GM19240 (cell line): ENCODE measurements at regions not wholly inside any gene's neighbourhood (a gene's known extent, or its start where the extent isn't known, plus 50 kb on each side); places are given as distances from the start of the nearest gene placed in this dataset.
"Not testable (repeated sequence)": the region's sequence is repeated elsewhere in the genome, so short reads cannot be mapped to it uniquely, and the experiment has no call there.

Experiments
- DNase-seq: peaks from one replicate; pipeline ENCODE4 v3.0.0; 2011; ENCODE audit warnings: low spot score; ENCODE audit not compliant: insufficient read length

DNA sequence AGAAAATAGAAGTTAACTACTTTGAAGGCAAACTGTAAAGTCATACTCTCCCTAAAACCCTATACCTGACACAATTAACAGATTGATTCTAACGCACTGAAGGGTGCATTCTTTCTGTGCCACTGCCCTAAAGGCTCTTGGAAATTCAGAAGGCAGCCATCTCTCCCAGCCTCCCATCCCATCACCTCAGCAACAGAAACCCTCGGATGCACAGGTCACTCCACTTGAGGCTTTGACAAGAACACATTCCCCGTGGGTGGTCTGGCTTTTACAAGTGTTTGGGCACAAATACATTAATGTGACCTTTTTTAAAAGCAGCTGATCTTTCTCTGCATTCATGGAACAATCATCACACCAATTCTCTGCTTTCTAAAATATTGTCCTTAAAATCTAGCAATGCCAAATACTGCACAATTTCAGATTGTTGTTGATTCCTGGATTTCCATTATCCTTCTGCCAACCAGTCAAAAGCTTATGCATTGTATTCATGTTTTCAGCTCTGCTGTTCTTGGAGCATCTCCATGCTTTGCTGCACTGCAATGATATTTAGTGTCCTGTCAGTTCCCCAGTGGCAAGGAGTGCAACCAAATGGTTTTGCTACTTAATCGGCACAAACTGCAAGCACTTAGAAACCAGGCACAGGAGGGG, 175.6 kb downstream of the TMEM161B start:
- no peak for DNase-seq

DNA sequence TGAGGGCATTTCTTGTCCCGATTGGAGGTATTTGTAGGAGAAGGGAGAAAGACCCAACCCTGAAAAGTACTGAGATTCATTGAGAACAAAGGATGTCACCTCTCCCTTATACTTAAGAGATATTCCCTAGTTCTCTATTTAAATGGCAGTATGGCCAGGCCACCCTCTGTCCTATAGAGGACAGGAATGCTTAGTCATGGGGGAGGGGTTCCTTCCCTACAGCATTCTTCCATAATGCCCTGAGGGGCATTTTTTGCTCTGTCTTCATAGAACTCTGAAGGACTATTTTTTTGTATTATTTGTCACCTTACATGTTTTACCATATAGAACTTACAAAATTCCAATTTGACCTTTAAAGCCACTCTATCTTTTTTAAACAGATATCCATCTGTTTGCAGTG, 176.3 kb downstream of the TMEM161B start:
- no peak for DNase-seq

DNA sequence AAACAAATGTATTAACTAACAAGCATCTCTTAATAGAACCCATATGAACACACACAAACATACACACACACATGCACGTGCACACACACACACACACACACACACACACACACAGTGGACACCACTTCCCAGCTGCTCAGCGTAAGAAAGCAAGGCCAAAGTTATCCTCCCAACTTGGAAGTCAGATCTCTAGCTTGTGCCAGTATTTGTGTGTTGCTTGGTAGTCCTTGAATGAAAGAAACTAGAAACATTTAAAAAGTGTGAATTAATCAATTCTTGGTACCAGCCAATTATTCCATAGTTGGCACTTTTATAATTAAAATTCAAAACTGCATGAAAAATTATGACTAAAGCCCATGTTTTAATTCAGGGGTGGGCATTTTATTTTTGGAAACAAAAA, 178.1 kb downstream of the TMEM161B start:
- DNase-seq, result no peak

DNA sequence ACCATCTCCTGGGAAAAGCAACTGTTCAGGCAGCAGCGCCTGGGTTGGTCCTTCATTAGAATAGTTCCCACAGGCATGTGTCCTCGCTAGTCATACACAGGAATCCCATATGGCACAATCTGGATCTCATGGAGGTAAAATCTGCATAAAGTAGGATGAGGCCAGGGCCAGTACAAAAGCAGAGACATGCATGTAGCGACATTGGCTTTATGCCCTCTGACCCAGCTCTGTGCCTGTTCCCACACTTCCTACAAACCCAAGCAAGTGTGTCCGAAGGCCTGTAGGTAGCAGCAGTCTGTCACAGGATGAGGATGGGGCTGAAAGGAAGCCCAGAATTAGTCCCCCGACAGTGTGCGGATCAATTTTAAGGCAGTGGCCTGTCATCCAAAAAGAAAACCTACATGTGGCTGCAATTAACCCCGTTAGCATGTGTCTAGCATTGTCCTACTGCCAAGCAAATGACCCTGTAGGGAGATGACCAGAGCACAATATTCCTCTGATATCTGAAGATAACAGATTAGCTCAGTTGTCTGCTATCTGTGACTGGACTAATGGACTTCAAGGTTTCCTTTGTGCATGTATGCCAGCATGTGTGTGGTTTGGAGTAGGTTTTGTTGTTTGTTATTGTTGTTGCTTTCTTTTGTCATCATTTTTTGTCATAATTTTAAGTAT, 178.8 kb downstream of the TMEM161B start:
- DNase-seq, result no peak

DNA sequence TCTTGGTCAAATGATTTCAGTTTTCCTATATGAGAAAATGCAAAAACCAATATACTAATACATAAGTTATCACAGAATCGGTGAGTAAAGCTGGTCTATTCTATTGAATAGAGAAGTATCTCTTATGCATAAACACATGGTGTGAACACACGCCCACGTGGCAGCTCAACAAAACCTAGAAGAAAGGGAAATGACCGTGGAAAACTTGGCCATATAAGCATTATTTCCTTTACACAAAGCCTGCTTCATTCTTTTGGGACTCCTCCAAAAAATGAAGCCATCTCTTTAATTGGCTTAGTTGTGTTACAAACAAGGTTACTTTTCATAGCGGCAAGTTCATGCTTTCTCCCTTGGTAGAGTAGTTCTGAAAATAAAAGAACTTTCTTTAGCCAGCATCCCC, 183.2 kb downstream of the TMEM161B start:
- no peak for DNase-seq

DNA sequence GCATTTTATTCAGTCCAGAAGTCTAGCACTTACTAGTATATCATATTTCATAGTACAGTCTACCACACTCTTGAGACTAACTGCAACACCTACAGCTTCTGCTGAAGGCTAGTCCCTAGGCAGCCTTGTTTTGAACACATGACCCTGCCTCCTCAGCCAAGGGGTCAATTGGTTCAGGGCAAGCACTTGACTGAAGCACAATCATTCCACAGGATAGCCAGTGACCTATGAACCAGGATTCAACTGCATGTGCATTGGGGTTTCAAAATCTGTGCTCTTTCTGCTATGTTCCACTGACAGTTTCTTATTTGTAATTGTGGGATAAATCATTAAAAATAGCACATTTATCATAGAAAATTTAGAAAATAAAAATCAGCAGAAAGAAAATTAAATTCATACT, 186.8 kb downstream of the TMEM161B start:
- DNase-seq, result no peak

DNA sequence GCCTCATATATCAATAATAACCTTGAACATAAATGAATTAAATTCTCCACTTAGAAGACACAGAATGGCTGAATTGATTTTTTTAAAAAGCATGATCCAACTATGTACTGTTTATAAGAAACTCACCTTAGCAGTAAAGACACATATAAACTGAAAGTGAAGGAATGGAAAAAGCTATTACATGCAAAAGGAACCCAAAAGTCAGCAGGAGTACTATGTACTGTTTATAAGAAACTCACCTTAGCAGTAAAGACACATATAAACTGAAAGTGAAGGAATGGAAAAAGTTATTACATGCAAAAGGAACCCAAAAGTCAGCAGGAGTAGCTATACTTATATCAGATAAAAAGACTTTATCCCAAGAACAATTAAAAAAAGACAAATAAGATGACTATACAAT, 204.8 kb downstream of the TMEM161B start:
- no peak for DNase-seq

DNA sequence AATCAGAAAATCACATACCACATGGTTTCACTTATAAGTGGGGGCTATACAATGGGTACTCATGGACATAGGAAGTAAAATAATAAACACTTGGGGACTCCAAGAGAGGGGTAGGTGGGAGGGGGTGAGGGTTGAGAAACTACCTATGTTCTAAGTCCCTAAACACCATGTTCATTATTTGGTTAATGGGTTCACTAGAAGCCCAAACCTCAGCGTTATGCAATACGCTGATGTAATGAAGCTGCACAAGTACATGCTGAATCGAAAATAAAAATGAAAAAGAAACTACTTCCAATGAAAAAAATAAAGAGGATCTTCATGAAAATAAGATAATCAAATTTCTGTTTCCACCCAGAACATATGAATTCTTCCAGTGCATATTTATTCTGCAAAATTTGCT, 208.5 kb downstream of the TMEM161B start:
- no peak for DNase-seq

DNA sequence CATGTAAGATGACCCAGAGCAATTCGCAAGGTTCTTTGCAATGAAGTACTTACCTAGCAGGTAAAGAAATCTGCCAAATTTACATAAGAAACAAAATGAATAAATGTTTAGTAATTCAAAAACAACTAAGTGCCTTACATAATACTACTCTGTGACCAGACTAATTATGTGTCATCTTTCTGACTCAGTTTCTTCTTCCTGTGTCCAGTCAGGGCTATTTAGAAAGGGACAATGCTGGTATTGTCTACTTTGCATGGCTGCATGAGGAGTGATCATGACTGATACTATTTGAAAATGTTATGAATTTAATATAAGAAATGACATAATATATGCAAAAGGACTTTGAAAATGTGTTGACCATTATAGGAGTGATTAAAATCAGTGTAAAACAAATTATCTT, 210.0 kb downstream of the TMEM161B start:
- no peak for DNase-seq

DNA sequence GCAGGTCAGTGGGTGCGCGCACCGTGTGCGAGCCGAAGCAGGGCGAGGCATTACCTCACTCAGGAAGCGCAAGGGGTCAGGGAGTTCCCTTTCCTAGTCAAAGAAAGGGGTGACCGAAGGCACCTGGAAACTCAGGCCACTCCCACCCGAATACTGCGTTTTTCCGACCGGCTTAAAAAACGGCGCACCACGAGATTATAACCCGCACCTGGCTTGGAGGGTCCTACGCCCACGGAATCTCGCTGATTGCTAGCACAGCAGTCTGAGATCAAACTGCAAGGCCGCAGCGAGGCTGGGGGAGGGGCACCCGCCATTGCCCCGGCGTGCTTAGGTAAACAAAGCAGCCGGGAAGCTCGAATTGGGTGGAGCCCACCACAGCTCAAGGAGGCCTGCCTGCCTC, 216.2 kb downstream of the TMEM161B start:
- not testable (repeated sequence) for DNase-seq

DNA sequence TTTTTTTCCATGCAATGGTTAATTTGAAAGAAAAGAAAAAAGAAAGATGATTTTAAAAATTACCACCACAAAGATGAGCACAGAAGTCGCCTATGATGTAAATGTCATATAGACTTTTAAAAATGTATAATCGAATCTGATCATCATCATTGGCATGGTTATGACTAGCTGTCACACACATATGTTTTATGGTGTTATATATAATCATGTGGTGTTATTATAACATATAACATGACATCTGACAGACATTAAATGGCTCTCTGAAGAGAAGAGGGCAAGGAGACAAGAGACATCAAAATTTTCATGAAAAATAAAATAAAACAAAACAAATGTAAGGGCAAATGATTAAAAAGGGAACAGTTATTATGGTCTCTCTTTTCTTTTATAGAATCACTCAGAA, 217.5 kb downstream of the TMEM161B start:
- no peak for DNase-seq

DNA sequence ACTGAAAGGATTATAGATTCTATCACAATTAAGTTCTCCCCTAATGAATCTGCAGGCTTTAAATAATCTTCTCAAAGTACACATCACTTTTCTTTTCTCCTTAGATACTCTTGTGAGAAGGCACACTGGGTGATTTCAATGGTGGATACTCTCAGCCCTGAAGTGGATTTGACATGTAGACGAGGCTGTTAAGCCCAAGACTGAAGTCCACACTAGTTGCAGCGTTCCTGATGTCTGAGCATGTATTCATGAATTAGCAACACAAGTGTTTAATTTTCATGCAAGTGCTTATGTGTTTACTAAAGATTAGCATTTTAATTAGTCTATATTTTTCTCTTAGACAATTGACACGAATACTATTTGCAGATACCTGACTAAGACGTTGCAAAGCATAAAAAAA, 218.9 kb downstream of the TMEM161B start:
- no peak for DNase-seq

DNA sequence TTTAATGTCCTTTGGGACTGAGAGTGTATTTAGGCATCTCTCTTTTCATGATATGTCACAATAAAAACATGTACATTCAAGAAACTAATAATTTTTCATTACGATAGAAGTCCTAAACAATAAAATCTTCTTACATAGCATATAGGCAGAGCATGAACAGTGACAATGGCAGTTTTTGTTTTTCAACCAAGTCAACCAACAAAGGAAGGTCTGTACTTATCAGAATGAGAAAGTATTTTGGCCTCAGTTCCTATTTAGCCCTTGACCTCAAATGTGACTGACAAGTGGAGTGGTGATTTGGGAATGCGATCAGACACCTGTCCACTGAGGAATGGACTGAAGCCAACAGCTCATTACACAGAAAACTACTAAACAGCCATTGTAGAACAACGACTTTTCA, 219.5 kb downstream of the TMEM161B start:
- no peak for DNase-seq

DNA sequence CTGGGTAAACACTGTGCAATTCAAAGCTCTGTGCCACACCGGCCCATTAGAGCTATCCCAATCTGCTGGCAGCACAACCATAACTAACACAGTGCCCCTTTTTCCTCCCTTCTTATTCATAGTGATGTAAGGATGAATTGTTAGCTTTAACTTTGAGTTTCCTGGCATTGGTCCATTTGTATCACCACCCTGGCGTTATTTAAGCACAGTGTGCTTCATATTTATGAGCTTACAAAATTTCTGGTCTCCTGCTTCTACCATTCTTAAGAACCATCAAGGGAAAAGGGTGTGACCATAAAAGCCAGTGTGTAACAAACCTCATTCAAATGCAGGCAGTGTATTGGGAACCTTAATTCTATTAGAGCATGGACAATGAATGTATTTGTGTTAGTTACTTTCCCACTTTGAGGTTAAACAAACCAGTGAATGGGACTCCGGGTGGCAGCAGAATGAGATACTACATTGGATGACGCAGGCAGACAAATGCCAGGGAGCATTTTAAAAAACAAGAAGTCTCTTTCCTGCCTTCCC, 222.6 kb downstream of the TMEM161B start:
- DNase-seq, result no peak

DNA sequence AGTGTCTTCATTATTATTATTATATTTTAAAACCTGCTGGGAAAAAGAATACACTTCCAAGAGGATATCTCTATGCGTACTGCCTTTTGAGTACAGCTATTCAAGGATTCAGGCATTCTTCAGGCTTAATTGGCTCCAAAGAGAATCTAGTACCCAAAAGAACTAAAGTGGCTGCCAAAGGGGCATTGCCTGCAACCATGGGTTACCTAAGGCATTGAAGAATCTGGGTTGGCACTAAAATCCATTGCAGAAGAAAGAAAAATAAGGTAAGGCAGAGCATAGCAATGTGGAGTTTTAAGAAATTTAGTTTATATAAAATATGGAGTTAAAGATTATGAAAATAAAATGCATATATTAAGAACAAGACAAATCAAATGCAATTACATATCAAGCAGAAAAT, 223.5 kb downstream of the TMEM161B start:
- DNase-seq, result no peak

DNA sequence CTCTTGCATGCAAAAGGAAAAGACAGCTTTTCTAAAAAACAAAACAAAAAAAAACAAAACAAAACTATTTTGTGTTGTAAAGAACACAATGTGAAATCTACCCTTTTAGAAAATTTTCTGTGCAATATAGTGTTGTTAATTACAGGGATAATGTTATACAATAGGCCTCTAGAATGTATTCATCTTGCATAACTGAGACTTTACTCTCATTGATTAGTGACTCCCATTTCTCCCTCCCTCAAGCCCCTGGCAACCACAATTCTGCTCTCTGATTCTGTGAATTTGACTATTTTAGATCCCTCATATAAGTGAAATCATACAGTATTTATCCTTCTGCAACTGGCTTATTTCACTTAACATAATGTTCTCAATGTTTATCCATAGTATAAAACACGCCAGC, 234.1 kb downstream of the TMEM161B start:
- DNase-seq, result no peak

DNA sequence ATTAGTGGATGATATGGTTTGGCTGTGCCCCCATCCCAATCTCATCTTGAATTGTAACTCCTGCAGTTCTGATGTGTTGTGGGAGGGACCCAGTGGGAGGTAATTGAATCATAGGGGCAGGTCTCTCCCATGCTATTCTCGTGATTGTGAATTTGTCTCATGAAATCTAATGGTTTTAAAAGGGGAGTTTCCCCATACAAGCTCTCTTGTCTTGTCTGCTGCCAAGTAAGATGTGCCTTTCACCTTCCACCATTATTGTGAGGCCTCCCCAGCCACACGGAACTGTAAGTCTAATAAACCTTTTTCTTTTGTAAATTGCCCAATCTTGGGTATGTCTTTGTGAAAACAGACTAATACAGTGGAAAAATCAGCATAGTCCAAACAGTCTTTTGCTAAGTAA, 235.5 kb downstream of the TMEM161B start:
- no peak for DNase-seq

DNA sequence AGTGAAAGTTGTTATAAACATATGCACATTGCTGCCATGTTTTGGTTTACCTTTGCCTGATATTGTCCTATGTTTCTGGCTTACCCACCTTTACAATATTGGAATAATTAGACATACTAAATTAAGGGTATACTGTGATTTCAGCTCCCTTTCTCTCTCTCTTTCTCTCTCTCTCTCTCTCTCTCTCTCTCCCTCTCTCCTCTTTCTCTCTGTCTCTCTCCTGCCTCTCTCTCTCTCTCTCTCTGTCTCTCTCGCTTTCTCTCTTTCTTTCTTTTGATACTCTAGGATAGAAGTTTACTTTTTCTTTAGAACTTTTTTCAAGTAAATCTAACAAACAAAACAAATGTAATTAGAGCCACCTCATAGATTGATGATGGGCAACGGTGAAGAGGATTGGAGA, 239.6 kb downstream of the TMEM161B start:
- no peak for DNase-seq

DNA sequence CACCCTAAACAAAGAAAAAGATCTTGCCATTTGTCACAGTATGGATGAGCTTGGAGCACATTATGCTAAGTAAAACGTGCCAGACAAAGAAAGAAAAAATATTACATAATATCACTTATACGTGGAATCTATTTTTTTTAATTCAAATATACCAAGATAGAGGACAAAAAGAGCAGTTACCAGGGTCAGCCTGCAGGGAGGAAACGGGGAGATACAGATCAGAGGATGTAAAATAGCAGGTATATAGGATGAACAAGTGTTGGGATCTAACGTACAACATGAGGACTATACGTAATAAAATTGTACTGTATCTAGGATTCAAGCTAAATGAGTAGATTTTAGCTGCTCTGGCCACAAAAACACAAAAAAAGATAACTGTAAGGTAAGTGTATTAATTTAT, 247.5 kb downstream of the TMEM161B start:
- DNase-seq, result no peak

DNA sequence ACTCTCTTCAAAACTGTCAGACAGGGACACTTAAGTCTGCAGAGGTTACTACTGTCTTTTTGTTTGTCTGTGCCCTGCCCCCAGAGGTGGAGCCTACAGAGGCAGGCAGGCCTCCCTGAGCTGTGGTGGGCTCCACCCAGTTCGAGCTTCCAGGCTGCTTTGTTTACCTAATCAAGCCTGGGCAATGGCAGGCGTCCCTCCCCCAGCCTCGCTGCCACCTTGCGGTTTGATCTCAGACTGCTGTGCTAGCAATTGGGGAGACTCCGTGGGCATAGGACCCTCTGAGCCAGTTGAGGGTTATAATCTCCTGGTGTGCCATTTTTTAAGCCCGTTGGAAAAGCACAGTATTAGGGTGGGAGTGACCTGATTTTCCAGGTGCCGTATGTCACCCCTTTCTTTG, 253.7 kb downstream of the TMEM161B start:
- not testable (repeated sequence) for DNase-seq

DNA sequence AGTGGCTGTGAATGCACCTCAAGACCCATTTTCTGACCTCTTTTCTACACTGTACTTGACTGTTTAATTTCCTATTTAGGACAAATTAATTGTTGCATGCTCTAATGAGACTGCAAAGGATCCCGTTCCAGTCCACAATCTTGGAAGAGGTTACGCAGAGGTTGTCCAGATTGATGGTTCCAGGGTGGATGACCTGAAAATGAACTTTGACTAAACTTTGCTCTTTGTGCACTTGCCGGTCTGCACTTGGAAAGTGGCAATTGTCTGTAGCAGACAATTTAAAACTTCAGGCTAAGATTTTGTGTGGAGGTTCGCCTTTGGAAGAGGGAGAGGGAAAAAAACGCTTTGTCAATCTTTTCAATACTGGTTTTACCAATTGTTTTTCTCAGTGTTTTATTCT, 267.8 kb downstream of the TMEM161B start:
- DNase-seq, result no peak

DNA sequence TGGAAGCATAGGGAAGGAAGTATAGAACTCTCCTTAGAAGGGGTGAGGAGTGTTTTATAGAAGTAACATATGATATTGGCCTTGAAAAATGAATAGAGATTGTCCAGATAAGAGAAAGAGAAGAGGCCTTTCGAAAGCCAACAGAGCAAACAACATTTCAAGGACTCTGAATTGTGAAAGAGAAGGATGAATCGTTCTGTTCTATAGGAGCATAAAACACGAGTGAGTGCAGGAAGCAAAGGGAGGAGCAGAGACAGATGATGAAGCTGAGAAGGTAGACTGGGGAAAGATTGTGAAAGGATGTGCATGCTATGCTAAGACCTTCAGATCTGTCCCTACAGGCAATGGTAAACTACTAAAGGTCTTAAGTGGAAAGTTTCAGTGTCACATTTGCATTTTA, 271.0 kb downstream of the TMEM161B start:
- DNase-seq, result no peak

DNA sequence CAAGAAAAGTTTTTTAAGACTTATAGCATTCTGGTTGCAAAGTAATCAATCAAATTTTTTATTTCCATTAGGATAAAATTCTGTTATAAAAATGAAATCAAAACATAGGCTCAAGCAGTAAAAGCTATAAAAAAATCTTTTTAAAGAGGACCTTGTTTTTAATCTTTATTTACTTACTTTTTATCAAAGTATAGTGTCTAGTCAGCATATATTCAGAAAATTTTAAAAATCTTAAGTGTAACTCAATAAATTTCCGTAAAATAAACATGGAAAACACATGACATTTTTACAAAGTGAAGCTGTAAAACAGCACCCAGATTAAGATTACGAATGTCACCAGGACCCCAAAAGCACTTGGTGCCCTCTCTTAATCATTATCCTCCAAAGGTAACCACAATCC, 302.4 kb downstream of the TMEM161B start:
- DNase-seq, result no peak
